T1000 (cell line): ENCODE measurements at regions not wholly inside any gene's neighbourhood (a gene's known extent, or its start where the extent isn't known, plus 50 kb on each side); places are given as distances from the start of the nearest gene placed in this dataset.

ENCODE experiments used
- DNase-seq: peaks from one replicate; lab custom pipeline; 2025; ENCODE audit warnings: mixed read lengths; lab: John Stamatoyannopoulos, UW

GRCh38 chr1:103854279-103854678, 104.6 kb downstream of the AMY1C start:
- DNase-seq: no peak

DNA sequence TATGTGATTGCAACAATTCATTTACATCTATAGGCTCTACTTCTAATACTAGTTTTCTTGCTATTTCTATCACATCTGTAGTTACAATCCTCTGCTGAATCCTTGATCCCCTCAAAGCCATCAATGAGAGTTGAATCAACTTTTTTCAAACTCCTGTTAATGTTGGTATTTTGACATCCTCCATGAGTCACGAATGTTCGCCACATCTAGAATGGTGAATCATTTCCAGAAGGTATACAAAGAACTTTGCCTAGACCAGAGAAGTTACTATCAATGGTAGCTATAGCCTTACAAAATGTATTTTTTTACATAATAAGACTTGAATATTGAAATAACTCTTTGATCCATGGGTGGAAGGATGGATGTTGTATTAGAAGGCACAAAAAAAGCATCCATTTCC, 110.0 kb downstream of the AMY1C start:
- no peak for DNase-seq

DNA sequence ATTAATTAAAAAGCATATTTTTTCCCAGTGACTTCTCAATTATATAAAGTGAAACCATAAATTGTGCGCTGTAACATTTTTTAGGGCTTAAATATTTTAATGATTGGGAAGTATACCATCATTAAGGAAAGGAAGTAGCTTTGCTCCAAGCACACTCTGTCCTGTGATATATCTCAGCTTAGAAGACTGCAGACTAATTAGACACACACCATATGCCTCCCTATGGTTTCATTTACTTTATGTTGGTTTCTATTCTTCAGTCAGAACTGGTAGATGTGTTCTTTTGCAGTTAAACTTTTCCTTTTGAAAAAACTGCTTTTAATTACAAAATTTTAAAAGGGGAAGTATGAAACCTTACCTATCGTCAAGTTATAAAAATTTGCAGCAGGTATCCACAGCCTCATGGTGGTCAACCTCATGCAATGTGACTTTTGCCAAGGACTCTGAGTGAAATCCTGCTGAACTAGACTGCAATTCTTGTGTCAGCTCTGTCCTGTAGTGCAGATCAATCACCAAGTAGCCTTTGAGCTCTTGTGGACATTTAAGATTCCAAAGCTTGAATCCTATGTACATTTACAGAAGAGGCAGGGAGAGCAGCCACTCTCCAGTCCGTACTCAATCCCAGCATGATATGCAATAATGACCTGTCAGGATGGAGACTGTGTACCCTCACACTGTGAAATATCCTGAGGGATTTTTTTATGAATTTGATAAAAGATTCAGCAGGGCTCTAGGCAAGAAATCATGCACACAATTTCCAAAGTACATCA, 149.1 kb downstream of the AMY1C start:
- no peak for DNase-seq

DNA sequence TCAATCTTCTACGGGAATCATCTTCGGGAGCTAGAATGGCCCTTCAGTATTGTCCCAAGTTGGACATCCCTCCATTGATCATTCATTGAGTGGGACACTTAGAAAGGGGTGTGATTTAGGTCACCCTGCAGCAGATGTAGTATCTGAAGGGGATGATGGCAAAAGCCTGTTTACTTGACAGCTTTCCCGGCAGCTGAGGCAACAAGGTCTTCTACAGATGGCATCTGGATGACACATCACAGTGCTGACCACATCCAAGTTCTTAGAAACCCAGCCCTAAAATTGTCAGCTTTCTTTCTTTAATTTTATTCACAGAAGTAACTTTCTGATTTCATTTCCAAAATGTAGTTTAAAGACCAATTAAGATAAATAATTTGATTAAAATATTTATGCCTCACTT, 150.3 kb downstream of the AMY1C start:
- no peak for DNase-seq

GRCh38 chr1:103901072-103901471, 151.4 kb downstream of the AMY1C start:
- DNase-seq: no peak

GRCh38 chr1:103905363-103905762, 155.7 kb downstream of the AMY1C start:
- no peak for DNase-seq

GRCh38 chr1:103911450-103911849, 161.8 kb downstream of the AMY1C start:
- no peak for DNase-seq

- DNase-seq: no peak
Observed at GRCh38 chr1:103917795-103918194, 168.1 kb downstream of the AMY1C start.

- no peak for DNase-seq
Observed at GRCh38 chr1:103931891-103932290, 182.2 kb downstream of the AMY1C start.

DNA sequence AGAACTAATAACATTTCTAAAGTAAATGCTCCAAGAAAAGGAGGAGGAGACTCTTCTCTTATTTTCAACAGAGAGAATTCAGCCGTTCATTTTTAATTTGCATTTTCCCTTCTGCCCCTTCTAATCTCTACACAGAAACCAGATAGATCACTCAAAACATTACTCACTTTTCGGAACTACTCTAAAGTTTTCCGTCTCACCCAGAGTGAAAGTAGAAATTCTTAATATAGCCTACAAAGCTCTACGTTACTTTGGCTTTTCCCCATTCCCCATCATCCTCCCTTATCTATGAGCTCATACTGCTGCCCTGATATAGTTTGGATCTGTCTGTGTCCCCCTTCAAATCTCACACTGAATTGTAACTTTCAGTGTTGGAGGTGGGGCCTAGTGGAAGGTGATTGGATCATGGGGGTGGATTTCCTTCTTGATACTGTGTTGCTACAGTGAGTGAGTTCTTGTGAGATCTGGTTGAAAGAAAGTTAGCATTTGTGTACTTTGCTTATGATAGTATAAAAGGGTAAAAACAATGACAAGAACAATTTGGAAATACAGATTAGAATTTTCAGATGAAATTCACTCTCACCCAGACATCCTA, 188.2 kb downstream of the AMY1C start:
- DNase-seq: no peak

- DNase-seq: no peak
Observed at GRCh38 chr1:103941086-103941485, 191.4 kb downstream of the AMY1C start.

GRCh38 chr1:103942029-103942428, 192.3 kb downstream of the AMY1C start:
- DNase-seq: no peak

- no peak for DNase-seq
Observed at GRCh38 chr1:103945774-103946173, 196.1 kb downstream of the AMY1C start.

DNA sequence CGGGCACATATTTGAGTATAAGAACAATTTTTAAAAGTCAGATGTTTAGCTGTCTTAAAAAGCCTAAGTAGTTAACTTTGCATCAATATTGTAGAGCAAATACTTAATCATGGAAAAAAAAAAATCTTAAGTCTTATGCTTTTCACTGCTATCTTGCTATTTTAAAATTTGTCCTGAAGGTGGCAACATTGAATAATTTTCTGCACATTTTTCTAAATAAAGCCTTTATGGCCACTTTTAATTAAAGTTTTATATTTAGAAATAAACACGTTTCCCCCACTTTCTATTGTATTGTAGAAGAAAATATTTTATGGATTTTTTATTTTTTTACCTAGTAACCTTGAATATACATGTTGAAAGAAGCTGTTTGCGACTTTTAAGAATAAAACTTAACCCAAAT, 198.8 kb downstream of the AMY1C start:
- no peak for DNase-seq

GRCh38 chr1:103949779-103950178, 200.1 kb downstream of the AMY1C start:
- no peak for DNase-seq

DNA sequence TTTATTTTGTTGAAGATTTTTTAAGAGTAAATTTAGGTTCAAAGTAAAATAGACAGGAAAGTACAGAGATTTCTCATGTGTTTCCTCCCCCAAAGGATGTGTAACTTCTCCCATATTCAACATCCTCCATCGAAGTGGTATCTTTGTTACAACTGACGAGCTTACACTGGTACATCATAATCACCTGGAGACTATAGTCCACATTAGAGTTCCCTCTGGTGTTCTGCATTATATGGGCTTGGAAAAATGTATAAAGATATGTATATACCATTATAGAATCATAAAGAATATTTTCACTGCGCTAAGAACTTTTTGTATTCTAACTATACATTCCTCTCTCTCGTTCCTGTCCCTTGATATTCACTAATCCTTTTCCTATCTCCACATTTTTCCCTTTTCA, 203.7 kb downstream of the AMY1C start:
- DNase-seq: no peak

GRCh38 chr1:103958699-103959098, 209.0 kb downstream of the AMY1C start:
- DNase-seq: no peak

- DNase-seq: no peak
Observed at GRCh38 chr1:103959565-103959964, 209.9 kb downstream of the AMY1C start.

DNA sequence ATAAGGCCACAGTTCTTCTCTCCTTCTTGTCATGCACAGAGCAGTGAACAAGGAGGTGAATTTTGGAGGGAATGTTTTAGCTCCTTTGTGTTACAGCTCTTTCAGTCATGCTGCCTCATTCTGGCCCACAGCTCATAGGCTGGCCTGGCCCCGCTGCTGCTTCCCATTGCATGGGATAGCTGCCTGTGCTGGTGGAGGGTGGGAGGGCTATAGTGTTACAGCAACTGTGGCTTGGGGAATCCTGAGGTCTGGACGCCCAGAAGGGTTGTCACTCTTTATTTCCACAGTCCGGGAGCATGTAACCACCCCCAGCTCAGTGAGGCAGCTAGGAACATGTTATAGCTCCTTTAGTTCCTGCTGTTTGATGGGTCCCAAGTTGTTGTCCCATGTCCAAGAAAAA, 210.3 kb downstream of the AMY1C start:
- no peak for DNase-seq

DNA sequence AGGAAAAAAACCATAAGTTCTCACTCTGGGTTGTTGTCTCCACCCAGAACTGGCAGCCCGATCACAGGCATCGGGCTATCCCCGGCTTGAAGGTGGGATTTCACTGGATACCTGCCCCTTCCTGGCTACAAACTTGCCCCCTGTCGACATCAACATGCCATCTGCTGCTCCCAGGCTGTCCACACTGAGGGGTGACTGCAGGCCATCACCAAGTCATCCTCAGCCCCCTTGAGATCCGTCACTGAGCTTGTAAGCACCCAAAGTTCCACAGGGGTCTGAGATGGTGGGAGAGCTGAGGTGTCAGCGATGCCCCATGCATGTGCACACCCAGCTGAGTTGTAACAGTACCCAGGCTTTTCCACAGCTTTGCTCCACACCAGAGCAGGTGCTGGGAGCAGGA, 211.0 kb downstream of the AMY1C start:
- no peak for DNase-seq

DNA sequence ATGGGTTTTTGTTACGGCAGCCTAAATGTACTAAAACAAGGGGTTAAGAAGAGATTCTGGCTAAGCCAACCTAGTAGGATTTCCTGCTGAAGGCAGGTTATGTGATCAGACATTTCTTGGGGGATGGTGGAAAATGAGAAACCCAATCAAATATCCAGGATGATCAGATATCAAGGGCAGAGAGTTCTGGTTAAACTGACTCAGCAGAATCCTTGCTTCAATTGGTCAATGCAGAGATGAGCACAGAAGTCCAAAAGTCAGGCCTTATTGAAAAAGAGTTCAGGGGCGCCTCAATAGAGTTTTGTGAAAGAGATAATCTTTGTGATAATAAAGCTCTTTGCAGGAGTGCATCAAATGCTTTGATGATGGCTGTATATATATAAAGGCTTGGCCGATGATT, 237.1 kb downstream of the AMY1C start:
- no peak for DNase-seq

DNA sequence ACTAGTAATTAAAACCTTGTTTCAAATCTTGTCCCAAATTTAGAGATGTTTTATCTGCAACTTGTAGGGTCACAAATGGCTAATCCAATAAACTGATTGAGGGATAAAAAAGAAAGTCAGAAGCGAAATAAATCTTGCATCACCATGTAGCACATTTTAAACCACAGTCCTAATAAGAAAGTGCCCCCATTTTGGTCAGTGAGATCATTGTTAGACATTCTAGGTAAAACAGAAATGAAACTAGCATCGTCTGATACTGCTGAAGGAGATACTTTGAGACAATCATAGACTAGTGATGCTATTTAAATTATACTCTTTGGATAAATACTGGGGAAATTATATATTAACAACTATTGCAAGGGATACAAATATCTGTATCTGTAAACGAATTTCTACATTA, 247.9 kb downstream of the AMY1C start:
- no peak for DNase-seq

- no peak for DNase-seq
Observed at GRCh38 chr1:104018922-104019674, 269.4 kb downstream of the AMY1C start.
